ENCODE measurements at regions not wholly inside any gene's neighbourhood (a gene's known extent, or its start where the extent isn't known, plus 50 kb on each side); places are given as distances from the start of the nearest gene placed in this dataset.

DNA sequence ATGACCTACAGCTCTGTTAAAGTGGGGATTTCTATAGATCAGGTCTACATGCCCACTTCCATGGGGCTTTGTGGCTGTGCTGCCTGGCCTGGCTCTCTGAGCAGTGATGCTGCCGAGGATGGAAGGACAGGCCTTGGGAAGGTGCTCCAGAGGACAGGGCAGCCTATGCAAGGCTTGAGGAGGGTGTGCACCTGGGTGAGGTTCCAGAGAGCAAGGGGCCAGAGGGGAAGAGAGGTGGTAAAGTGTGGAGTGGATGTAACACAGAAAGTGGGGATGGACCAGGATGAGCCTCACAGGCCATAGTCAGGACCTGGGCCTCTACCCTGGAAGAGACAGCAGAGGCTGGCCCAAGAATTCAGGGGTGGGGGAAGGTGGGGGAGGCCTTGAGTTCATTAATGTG, 826.4 kb downstream of the DCDC2C start:
- H3K4me3 ChIP-seq (replicated peaks in 1 of 2; ENCODE audit: low read depth in 2 of 2, low read length in 2 of 2), result no peak overlapping the region
- TF ChIP-seq, protein P1, sequence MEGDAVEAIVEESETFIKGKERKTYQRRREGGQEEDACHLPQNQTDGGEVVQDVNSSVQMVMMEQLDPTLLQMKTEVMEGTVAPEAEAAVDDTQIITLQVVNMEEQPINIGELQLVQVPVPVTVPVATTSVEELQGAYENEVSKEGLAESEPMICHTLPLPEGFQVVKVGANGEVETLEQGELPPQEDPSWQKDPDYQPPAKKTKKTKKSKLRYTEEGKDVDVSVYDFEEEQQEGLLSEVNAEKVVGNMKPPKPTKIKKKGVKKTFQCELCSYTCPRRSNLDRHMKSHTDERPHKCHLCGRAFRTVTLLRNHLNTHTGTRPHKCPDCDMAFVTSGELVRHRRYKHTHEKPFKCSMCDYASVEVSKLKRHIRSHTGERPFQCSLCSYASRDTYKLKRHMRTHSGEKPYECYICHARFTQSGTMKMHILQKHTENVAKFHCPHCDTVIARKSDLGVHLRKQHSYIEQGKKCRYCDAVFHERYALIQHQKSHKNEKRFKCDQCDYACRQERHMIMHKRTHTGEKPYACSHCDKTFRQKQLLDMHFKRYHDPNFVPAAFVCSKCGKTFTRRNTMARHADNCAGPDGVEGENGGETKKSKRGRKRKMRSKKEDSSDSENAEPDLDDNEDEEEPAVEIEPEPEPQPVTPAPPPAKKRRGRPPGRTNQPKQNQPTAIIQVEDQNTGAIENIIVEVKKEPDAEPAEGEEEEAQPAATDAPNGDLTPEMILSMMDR (IDR thresholded peaks at IDR 0.05; ENCODE audit: low read depth, low read length), result no peak
- no peak for DNase-seq (ENCODE audit: low read depth in 2 of 2)

DNA sequence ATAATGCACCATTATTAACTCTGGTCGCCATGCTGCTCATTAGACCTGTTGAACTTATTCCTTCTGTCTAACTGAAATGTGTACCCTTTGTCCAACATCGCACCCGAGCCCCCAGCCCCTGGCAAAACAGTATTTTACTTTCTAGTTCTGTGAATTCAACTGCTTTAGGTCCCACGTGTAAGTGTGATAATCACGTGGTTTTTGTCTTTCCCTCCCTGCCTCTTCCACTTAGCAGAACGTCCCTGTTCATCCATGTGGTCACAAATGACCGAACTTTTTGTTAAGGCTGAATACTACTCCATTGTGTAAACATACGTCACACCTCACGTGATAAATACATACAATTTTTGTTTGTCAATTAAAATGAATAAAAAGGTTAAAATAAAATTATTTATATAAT, 826.9 kb downstream of the DCDC2C start:
- no peak overlapping the region for H3K4me3 ChIP-seq (replicated peaks in 1 of 2; ENCODE audit: low read depth in 2 of 2, low read length in 2 of 2)
- TF ChIP-seq, protein P1 (IDR thresholded peaks at IDR 0.05; ENCODE audit: low read depth, low read length), result no peak
- no peak for DNase-seq (ENCODE audit: low read depth in 2 of 2)

DNA sequence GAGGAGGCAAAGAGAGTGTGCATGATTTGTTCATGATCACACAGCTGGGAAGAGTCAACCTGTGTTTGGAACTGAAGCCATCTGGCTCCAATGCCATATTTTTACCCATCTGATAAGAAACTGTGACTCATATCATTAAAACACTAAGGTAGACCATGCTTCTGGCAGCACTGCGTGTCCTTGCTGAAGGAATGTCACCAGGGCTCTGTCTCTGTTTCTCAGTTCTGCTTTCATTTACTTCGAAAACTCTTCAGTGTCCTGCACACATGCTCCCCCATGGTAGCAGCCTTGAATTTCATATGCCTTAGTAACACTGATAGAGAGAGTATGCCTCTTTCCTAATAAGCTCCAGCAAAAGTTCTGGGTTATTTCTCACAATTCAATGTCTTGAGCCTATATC, 830.4 kb downstream of the DCDC2C start:
- TF ChIP-seq, protein P1 (IDR thresholded peaks at IDR 0.05; ENCODE audit: low read depth, low read length), result no peak
- DNase-seq (ENCODE audit: low read depth in 2 of 2), result no peak
- no peak overlapping the region for H3K4me3 ChIP-seq (replicated peaks in 1 of 2; ENCODE audit: low read depth in 2 of 2, low read length in 2 of 2)

DNA sequence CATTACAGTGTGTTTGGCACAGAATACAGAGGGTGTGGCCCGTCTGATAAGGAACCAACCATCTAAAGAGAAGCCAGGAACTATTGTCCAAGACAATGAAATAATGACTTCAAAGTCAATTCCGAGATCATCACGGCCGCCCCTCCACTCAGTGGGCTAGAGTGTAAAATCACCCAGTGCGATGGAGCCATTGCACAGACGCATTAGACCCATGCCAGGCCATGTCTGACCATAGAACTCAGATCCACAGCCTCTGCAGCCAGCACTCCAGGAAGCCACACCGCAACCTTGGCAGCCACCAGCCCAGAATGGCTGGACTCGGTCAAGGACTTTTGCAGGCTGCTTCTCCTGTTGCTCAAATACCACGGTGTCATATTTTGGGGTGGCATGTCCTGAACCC, 835.7 kb downstream of the DCDC2C start:
- TF ChIP-seq, protein P1 (IDR thresholded peaks at IDR 0.05; ENCODE audit: low read depth, low read length), result no peak
- no peak overlapping the region for H3K4me3 ChIP-seq (replicated peaks in 1 of 2; ENCODE audit: low read depth in 2 of 2, low read length in 2 of 2)
- DNase-seq (ENCODE audit: low read depth in 2 of 2), result no peak

GRCh38 chr2:4549666-4550210, 846.4 kb downstream of the DCDC2C start:
- no peak overlapping the region for H3K4me3 ChIP-seq (replicated peaks in 1 of 2; ENCODE audit: low read depth in 2 of 2, low read length in 2 of 2)
- TF ChIP-seq, protein P1 (IDR thresholded peaks at IDR 0.05; ENCODE audit: low read depth, low read length), result no peak
- DNase-seq (ENCODE audit: low read depth in 2 of 2), result no peak

DNA sequence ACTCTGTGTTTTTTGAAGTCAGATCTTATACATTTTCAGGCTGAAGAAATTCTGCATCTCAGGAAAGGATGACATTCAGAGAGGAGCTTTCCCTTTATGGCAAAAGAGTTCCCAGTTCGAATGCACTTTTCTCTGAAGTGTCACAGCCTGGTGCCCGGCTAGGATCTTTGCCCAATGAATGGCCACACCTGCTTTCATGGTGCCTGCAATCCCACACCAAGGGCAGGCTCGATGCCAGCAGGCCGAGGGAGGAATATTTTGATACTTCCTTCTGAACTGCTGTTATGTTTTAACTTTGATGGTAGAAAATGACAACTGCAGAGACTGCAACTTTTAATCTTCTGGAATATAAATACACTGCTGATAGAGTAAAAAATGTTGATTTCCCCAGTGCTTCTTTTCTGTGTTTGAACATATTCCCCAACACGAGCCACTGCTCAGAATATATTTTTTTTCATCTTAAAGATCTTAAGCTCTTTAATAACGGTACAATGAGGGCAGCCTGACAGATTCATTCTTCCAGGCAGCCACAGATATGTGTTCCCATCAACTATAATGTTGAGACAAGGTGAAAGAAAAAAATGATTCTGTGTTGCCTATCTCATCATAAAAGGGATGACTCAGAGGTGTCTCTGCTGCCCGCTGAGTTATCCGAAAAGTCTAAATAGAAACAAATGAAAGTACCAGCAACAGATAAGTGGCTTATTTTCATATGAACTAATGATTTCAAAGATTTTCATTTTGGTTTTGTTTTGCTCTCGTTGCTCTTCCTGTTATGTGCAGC, 848.5 kb downstream of the DCDC2C start:
- H3K4me3 ChIP-seq (replicated peaks in 1 of 2; ENCODE audit: low read depth in 2 of 2, low read length in 2 of 2), result no peak overlapping the region
- TF ChIP-seq, protein P1 (IDR thresholded peaks at IDR 0.05; ENCODE audit: low read depth, low read length), result no peak
- DNase-seq (ENCODE audit: low read depth in 2 of 2), result no peak

Data from cardiac fibroblast (primary cell).